Suppressor macrophage treated with lipopolysaccharide for 4 hours (primary cell): ENCODE measurements at regions not wholly inside any gene's neighbourhood (a gene's known extent, or its start where the extent isn't known, plus 50 kb on each side); places are given as distances from the start of the nearest gene placed in this dataset.
"Not testable (repeated sequence)": the region's sequence is repeated elsewhere in the genome, so short reads cannot be mapped to it uniquely, and the experiment has no call there.

Experiments used
- DNase-seq: peaks from one replicate; pipeline ENCODE4 v3.0.0-alpha.2; 2020

GRCh38 chr13:99693351-99693750 lies 192.1 kb downstream of the TM9SF2 start:
- DNase-seq = no peak

GRCh38 chr13:99692854-99693253 lies 191.6 kb downstream of the TM9SF2 start:
- DNase-seq = no peak

GRCh38 chr13:99691552-99691951 lies 190.3 kb downstream of the TM9SF2 start:
- DNase-seq = no peak

DNA sequence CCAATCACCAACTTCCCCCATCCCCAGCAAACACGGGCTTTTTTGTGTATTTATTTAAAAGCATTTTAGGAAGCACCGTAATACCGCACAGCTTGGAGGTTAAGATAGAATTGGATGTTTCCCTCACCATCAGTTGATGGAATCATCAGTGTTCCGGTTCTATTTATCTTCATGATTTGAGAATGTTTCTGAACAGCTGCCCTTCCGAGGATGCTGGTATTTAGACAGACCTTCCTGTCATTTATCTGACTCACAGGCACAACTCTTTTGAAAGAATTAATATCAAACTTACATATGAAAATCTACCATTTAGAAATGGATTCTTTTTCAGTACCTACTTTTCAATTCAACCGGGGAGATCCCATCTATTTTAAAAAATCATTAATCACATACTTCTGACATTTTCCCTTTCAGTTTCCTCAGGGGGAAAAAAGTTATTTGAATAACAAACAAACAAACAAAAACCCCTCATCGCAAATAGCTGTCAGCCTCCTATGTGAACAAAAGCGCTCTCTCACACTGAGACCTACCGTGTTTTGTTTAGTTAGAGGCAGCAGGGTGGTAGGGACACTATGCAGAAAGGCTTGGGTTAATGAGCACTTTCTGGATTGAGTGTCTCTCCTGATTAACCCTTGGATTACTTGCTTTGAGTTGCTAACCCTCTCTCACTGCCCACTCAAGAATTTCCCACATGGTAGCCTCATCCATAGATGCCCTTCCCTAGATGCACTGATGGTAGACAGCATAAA lies 189.3 kb downstream of the TM9SF2 start:
- DNase-seq = no peak

GRCh38 chr13:99689955-99690354 lies 188.7 kb downstream of the TM9SF2 start:
- DNase-seq = no peak

DNA sequence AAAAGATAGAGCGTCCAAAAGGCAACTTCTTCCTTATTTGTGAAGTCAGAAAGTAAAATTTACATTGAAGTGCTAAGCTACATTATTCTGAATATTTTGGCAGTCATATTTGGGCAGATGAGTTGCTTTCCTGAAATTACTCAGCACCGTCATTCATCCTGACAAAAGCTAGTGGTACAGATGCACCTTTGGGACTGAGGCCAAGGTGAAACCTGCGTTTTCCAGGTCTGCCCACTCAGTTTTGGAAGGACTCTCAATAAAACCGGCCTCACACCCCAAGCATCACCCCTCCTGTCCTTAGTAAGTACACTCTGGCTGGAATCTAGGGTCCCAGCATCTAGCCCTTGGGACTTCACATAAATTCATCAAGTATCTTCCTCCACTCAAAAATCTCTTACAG lies 187.5 kb downstream of the TM9SF2 start:
- DNase-seq = no peak

DNA sequence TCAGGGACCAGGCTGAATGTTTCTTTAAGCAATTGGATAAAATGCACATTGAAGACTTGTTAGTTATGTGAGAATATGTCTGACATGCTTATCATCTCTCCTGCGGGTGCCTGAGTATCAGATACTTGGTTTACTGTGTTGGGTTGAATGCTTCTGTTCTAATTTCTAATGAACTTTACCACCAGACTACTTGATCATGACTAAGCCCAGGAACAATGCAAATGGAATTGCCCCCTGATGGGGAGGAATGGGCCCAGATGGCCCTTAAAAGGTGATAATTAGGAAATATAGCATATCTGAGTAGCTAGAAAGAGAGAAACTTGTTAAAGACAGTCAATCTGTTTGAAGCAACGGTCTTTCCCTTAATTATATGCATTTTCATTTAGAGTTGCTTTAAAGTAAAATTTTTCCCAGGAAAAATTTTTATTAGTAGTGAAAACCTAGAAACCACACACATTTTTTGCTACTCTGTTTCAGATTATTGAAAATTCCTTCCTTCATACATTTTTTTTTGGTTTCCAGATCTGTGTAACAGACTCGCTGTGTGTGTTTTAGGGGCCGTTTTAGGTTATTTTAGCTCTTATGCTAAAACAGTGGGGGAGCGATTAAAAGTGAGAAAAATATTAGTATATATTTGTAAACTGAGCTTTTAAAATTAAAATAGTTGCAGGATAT lies 186.6 kb downstream of the TM9SF2 start:
- DNase-seq = no peak

DNA sequence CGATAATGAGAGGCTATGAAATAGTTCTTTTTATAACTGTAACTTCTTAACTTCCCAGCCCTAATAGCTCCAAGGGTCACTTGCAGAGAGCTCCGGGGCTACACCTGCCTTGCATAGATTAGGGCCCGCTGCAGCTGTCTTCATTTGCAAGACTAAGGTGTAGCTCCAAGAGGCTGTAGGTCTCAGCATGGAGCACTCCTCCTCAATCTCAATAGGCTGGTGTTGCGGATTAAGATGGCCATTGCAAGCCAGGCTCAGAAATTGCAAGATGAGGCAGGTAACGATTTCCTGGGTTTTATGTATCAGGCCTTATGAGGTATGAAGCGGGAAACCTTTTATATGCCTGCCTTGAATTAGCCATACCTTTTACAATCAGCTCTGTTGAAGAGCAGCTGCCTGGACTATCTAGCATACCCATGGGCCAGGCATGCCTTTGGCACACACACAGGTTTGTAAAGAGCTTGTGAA lies 185.7 kb downstream of the TM9SF2 start:
- no peak for DNase-seq

- no peak for DNase-seq
These were observed 184.9 kb downstream of the TM9SF2 start for GRCh38 chr13:99686157-99686572.

GRCh38 chr13:99681695-99682094 lies 180.4 kb downstream of the TM9SF2 start:
- no peak for DNase-seq

DNA sequence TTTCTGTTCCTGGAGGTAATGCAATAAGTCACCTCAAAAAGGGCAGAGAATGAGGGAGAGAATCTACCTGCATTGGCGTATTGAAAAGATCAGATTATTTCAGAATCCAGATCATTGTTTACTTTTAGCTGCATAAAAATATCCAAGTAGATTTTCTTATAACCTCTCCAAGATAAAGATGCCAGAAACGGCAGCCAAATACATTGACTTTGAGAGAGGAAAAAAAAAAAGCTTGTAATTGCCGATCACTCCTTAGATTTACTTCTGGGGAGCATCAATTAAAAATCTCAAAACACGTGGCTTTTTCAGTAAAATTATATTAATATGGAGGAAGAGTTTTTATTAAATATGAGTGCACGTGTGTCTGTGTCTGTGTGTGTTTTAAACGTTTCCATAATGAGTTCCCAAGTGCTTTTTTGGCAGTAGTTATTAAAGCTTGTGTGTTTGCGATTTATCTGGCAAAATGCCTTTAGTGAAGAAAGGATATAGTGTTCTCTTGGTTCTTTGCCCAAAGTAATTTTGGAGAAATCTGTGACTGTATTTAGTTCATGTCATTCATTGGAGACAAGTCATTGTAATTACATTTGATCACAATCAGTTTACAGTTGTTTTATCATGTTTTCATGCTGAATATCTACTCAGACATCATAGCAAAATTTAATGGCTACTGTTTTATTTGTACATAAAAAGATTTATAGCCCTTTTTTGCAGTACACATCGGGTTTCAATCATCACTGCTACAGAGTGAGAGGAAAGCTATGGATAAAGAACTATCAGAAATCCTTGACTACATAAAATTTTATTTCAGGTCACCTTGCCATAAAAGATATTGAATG lies 176.1 kb downstream of the TM9SF2 start:
- DNase-seq = no peak

- DNase-seq = no peak
These were observed 170.5 kb downstream of the TM9SF2 start for GRCh38 chr13:99671746-99672145.

- not testable (repeated sequence) for DNase-seq
These were observed 167.8 kb downstream of the TM9SF2 start for GRCh38 chr13:99669096-99669495.

GRCh38 chr13:99666146-99666805 lies 165.0 kb downstream of the TM9SF2 start:
- DNase-seq = no peak

DNA sequence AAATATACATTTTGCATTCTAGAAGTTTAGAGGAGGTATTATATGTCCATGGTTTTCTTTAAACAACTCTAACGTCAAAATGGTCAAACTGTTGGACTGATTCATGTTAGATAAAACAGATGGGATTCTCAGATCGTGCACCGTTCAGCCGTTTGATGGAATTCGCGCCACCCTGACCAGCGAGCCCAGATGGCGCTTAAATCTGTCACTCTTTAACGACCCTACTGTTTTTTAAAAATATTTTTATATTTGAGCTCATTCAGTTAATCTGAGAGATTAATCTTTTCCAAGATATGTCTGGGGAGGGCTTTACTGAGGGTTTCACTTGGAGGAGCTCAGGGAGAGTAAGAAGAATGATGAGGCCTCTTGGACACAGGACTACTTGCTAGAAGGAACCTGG lies 164.4 kb downstream of the TM9SF2 start:
- no peak for DNase-seq

- DNase-seq = no peak
These were observed 162.6 kb downstream of the TM9SF2 start for GRCh38 chr13:99663908-99664307.

- DNase-seq = no peak
These were observed 162.0 kb downstream of the TM9SF2 start for GRCh38 chr13:99663185-99663825.

DNA sequence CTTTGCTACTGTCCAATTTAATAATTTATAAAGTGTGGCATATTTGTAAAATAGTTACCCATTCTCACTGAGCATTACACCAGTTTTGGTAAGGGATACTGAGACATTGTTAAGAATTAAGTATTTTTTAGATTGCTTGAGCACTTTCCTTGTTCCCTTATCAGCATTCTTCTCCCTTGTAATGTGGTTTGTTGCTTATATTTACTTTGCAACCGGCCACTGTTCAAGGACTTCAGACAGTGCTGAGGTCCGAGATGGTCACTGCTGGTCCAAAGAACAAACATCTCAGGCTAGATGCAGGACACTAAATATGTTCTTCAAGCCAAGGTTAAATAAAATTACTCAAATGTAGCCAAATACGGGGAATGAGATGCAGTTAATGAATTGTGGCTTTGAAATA lies 161.4 kb downstream of the TM9SF2 start:
- DNase-seq = no peak

DNA sequence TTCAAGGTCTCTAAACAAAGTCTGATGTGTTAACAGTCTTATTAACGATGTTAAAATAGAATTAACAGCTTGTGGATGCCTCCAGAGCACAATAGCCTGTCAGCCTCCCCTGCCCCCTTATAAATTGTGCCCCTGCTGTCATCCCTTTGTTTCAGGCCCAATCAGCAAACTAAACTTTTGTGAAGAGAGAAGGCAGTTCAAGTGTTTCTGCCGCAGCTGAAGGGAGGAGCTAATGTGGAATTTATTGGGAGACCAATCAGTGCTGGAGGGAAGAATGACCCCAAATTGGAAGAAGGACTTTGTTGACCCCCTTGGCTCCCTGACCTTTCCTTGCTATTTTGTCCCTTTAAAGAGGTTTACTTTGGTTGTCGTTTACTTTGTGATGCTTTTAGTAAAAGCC lies 160.5 kb downstream of the TM9SF2 start:
- DNase-seq = no peak

GRCh38 chr13:99659866-99660554 lies 158.7 kb downstream of the TM9SF2 start:
- DNase-seq = no peak

GRCh38 chr13:99659226-99659625 lies 158.0 kb downstream of the TM9SF2 start:
- DNase-seq = no peak
